Activated CD8-positive, alpha-beta T cell treated with anti-CD3 and anti-CD28 coated beads for 36 hours (primary cell): ENCODE measurements at regions not wholly inside any gene's neighbourhood (a gene's known extent, or its start where the extent isn't known, plus 50 kb on each side); places are given as distances from the start of the nearest gene placed in this dataset.

Experiments used
- ATAC-seq: fragments of 200-7000 bp; cut with Tn5 transposase; one replicate; pipeline ENCODE4 v1.10.0; 2021; ENCODE audit warnings: mild to moderate bottlenecking, moderate library complexity
- CTCF ChIA-PET: fragments of 350-600 bp; sonication (Branson Sonifier 250); formaldehyde crosslinking; loops from one replicate; lab custom pipeline; 2021; ENCODE audit warnings: antibody characterized with exemption; lab: Charles Lee
- POLR2A ChIA-PET: fragments of 350-600 bp; sonication (Branson Sonifier 250); formaldehyde crosslinking; loops from one replicate; lab custom pipeline; 2021; ENCODE audit warnings: antibody characterized with exemption; lab: Charles Lee
- DNase-seq: peaks from one replicate; pipeline ENCODE4 v3.0.0-alpha.2; 2020
- H3K27ac Mint-ChIP-seq: one replicate; pipeline ENCODE4 v1.8.0; 2021; ENCODE audit warnings: mild to moderate bottlenecking, mixed read lengths
- H3K27me3 Mint-ChIP-seq: one replicate; pipeline ENCODE4 v1.8.0; 2021; ENCODE audit warnings: mixed read lengths
- H3K36me3 Mint-ChIP-seq: one replicate; pipeline ENCODE4 v1.8.0; 2021; ENCODE audit warnings: low read depth, mixed read lengths
- H3K4me1 Mint-ChIP-seq: one replicate; pipeline ENCODE4 v1.8.0; 2021; ENCODE audit warnings: low read depth, mixed read lengths
- H3K4me3 Mint-ChIP-seq: one replicate; pipeline ENCODE4 v1.8.0; 2021; ENCODE audit warnings: mild to moderate bottlenecking, moderate library complexity, mixed read lengths
- H3K9me3 Mint-ChIP-seq: one replicate; pipeline ENCODE4 v1.8.0; 2021; ENCODE audit warnings: mixed read lengths
- intact Hi-C: fragments of 100-400 bp; cut with micrococcal nuclease; formaldehyde crosslinking; loops from one replicate; pipeline ENCODE4 v1.10.0; 2022
- TF ChIP-seq, protein P1 (sequence below): fragments of 200-600 bp; IDR thresholded peaks from one replicate; pipeline ENCODE4 v1.8.0; 2022; ENCODE audit warnings: antibody characterized with exemption, mild to moderate bottlenecking

DNA sequence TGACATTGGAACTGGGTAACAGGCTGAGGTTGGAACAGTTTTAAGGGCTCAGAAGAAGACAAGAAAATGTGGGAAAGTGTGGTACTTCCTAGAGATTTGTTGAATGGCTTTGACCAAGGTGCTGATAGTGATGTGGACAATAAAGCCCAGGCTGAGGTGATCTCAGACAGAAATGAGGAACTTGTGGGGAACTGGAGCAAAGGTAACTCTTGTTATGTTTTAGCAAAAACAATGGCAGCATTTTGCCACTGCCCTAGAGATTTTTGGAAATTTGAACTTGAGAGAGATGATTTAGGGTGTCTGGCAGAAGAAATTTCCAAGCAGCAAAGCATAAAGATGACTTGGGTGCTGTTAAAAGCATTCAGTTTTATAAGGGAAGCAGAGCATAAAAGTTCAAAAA lies 474.7 kb upstream of the ADGRB3 start:
- H3K36me3 Mint-ChIP-seq, result no peaks in the 10 kb centered on the region
- peaks cover 7% of the 10 kb centered on the region for H3K9me3 Mint-ChIP-seq
- ATAC-seq, result no peak
- no peak overlapping the region for H3K27ac Mint-ChIP-seq
- CTCF ChIA-PET, result no interaction called here
- intact Hi-C loops, result no loop called here
- POLR2A ChIA-PET, result no interaction called here
- no peaks in the 10 kb centered on the region for H3K4me1 Mint-ChIP-seq
- no peaks in the 10 kb centered on the region for H3K27me3 Mint-ChIP-seq
- no peak for DNase-seq
- TF ChIP-seq, protein P1, sequence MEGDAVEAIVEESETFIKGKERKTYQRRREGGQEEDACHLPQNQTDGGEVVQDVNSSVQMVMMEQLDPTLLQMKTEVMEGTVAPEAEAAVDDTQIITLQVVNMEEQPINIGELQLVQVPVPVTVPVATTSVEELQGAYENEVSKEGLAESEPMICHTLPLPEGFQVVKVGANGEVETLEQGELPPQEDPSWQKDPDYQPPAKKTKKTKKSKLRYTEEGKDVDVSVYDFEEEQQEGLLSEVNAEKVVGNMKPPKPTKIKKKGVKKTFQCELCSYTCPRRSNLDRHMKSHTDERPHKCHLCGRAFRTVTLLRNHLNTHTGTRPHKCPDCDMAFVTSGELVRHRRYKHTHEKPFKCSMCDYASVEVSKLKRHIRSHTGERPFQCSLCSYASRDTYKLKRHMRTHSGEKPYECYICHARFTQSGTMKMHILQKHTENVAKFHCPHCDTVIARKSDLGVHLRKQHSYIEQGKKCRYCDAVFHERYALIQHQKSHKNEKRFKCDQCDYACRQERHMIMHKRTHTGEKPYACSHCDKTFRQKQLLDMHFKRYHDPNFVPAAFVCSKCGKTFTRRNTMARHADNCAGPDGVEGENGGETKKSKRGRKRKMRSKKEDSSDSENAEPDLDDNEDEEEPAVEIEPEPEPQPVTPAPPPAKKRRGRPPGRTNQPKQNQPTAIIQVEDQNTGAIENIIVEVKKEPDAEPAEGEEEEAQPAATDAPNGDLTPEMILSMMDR, result no peak
- no peak overlapping the region for H3K4me3 Mint-ChIP-seq

DNA sequence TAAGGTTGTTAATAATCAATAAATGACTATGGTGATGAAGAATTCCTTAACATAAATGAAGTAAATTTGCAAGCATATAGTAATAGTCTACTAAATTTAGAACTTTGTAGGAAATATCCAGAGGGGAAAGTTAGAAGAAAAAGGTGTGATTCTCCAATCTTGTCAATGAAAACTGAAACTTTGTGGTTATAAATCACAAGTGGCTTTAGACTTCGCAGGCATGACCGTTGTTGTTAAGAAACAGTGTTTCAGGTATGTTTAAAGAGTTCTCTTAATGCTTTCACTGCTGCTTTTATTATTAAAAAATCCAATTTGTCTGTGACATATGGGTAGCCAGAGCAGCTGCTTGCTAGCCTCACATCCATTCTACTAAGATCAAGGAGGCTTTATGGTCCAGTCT lies 475.6 kb upstream of the ADGRB3 start:
- Mint-ChIP-seq H3K36me3 (no peaks in the 10 kb centered on the region), H3K9me3 (peaks cover 7% of the 10 kb centered on the region), H3K4me3 (no peak overlapping the region), H3K27me3 (no peaks in the 10 kb centered on the region), H3K4me1 (no peaks in the 10 kb centered on the region), H3K27ac (no peak overlapping the region)
- DNase-seq (no peak), ATAC-seq (no peak)
- ChIA-PET POLR2A (no interaction called here), CTCF (no interaction called here)
- TF ChIP-seq, protein P1, result no peak
- intact Hi-C loops, result no loop called here

DNA sequence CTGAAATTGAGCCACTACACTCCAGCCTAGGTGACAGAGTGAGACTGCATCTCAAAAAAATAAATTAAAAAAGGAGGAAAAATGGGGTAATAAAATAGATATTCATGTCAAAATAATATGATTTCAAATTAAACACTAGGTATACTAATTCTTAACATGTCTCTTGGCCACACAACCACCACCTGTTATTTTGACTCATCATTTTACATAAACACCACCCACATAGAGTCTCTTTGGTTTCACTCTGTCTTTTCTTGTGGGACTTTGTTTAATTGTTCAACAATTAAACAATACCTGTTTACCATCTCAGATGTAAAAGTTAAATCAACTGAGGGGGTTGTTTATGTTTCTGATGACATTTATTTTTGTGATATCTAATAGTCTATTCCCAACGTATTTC lies 476.8 kb upstream of the ADGRB3 start:
- Mint-ChIP-seq H3K9me3 (peaks cover 9% of the 10 kb centered on the region), H3K27me3 (no peaks in the 10 kb centered on the region), H3K36me3 (no peaks in the 10 kb centered on the region), H3K27ac (no peak overlapping the region), H3K4me3 (no peak overlapping the region), H3K4me1 (no peaks in the 10 kb centered on the region)
- ChIA-PET POLR2A (no interaction called here), CTCF (no interaction called here)
- DNase-seq (no peak), ATAC-seq (no peak)
- TF ChIP-seq, protein P1, result no peak
- intact Hi-C loops, result no loop called here

DNA sequence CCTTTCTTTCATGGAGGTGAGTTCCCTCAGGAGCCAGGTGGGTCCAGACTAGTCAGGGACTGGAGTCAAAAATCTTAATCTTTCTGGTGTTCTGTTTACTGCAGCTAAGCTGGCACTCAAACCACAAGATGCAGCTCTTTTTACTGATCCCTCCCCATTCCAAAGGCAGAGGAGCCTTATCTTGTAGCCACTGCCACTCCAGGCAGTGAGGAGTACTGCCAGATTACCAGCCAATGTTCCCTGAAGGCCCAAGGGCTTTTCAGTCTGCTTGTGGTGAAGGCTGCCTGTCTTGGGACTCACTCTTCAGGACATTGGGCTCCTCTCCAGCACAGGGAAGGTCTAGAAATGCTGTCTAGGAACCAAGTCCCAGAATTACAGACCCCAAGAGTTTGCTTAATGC lies 490.4 kb upstream of the ADGRB3 start:
- intact Hi-C loops, result no loop called here
- H3K27me3 Mint-ChIP-seq, result no peaks in the 10 kb centered on the region
- DNase-seq (no peak), ATAC-seq (no peak)
- TF ChIP-seq, protein P1, result no peak
- no peaks in the 10 kb centered on the region for H3K4me1 Mint-ChIP-seq
- H3K27ac Mint-ChIP-seq, result no peak overlapping the region
- peaks cover 17% of the 10 kb centered on the region for H3K9me3 Mint-ChIP-seq
- ChIA-PET POLR2A (no interaction called here), CTCF (no interaction called here)
- no peak overlapping the region for H3K4me3 Mint-ChIP-seq
- H3K36me3 Mint-ChIP-seq, result no peaks in the 10 kb centered on the region

DNA sequence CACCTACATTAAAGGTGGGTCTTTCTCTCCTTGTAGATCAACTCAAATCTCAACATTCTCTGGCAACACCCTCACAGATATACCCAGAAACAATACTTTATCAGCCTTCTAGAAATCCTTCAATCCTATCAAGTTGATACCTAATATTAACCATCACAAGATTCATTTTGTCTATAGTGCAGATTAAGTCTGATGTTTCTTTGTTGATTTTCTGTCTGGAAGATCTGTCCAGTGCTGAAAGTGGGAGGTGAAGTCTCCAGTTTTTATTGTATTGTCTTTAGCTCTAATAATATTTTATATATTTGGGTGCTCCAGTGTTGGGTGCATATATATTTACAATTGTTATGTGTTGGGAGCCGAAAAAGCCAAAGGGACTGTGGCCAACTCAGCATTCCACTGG lies 493.9 kb upstream of the ADGRB3 start:
- Mint-ChIP-seq H3K4me3 (no peak overlapping the region), H3K36me3 (no peaks in the 10 kb centered on the region), H3K27me3 (no peaks in the 10 kb centered on the region), H3K27ac (no peak overlapping the region), H3K9me3 (peaks cover 16% of the 10 kb centered on the region), H3K4me1 (no peaks in the 10 kb centered on the region)
- POLR2A ChIA-PET, result no interaction called here
- TF ChIP-seq, protein P1, result no peak
- CTCF ChIA-PET, result no interaction called here
- DNase-seq, result no peak
- ATAC-seq, result no peak
- intact Hi-C loops, result no loop called here
